Lung microvascular endothelial cell (primary cell): ENCODE measurements at regions not wholly inside any gene's neighbourhood (a gene's known extent, or its start where the extent isn't known, plus 50 kb on each side); places are given as distances from the start of the nearest gene placed in this dataset.

Source experiments
- DNase-seq, 2 donors: peaks; one replicate each; pipeline versions ENCODE4 v3.0.0 to v3.0.0-alpha.2; 2010; ENCODE audit warnings: low read depth in 2 of 2

- DNase-seq = no peak
These were observed 203.5 kb downstream of the HIBADH start for GRCh38 chr7:27459021-27459730.

DNA sequence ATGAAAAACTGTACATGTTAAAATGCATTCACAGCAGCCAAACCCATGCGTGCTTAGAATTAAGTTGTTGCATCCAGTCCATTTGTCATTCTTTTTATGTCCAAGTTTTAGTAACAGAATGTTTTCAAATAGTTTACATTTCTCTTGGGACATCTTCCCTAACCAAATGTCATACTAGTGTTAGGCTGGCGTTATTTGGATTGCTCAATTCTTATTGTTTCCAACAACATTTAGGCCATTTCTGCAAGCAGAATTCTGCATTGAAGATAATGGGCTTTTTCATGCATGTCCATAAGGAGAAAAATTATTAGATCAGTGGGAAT is 203.0 kb downstream of the HIBADH start:
- DNase-seq = no peak

- peak in 1 of 2 donors; percentile 69 for DNase-seq
These were observed 200.0 kb downstream of the HIBADH start for GRCh38 chr7:27462575-27463270.

GRCh38 chr7:27464970-27465369 is 197.7 kb downstream of the HIBADH start:
- DNase-seq = no peak

DNA sequence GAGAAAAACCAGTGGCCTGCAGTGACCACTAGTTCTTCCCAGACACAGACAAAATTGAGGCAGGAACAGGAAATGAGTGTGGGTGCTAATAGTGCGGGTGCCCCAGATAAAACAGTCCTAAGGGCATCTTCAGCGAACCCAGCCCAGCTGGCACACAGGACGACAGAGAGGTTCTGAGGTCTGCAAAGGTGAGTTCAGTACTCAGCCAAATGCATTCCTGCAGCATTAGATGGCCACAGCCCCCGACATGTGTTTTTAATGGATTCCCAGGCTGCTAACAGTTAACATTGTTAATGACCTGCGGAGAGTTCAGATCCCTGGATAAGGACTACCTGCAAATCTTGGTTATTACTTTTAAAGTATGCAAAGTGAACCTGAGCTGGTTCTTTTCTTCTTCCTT is 196.0 kb downstream of the HIBADH start:
- DNase-seq = no peak

- no peak for DNase-seq
These were observed 190.6 kb downstream of the HIBADH start for GRCh38 chr7:27472043-27472442.
